H1 (cell line): ENCODE measurements at regions not wholly inside any gene's neighbourhood (a gene's known extent, or its start where the extent isn't known, plus 50 kb on each side); places are given as distances from the start of the nearest gene placed in this dataset.

ENCODE experiments used
- CTCF ChIA-PET: fragments of 300-600 bp; sonication (Branson Sonifier 250); formaldehyde crosslinking; loops from one replicate; lab custom pipeline; 2021; ENCODE audit not compliant: partially characterized antibody; lab: Charles Lee
- POLR2A ChIA-PET: fragments of 300-600 bp; sonication (Branson Sonifier 250); formaldehyde crosslinking; loops from one replicate; lab custom pipeline; 2021; ENCODE audit warnings: inconsistent platforms; ENCODE audit not compliant: partially characterized antibody; lab: Charles Lee
- DNase-seq, 2 experiments: peaks; one replicate each; pipeline versions ENCODE4 v3.0.0 to v3.0.0-alpha.2; 2010 to 2022; ENCODE audit warnings: low spot score in 2 of 2, low read depth in 1 of 2, mixed read lengths in 1 of 2
- FAIRE-seq: peaks from 2 replicates; lab custom pipeline; 2011; peaks lifted over from hg19 to GRCh38; lab: Jason Lieb, UNC
- H2AFZ ChIP-seq: 2 replicates; pipeline ENCODE4 v1.8.1; 2012; ENCODE audit warnings: low read length, inconsistent platforms
- H2AK5ac ChIP-seq: 2 replicates; pipeline ENCODE4 v1.6.1; 2013; ENCODE audit warnings: low read depth, low read length
- H2BK120ac ChIP-seq: replicated peaks from 2 replicates; pipeline ENCODE3; 2013; ENCODE audit warnings: low read depth, low read length, inconsistent platforms
- H2BK12ac ChIP-seq: 2 replicates; pipeline ENCODE4 v1.6.1; 2013; ENCODE audit warnings: low read depth, low read length
- H2BK15ac ChIP-seq: 2 replicates; pipeline ENCODE4 v1.6.1; 2013; ENCODE audit warnings: low read length
- H2BK20ac ChIP-seq: 2 replicates; pipeline ENCODE4 v1.6.1; 2013; ENCODE audit warnings: low read length
- H2BK5ac ChIP-seq: 2 replicates; pipeline ENCODE4 v1.6.1; 2013; ENCODE audit warnings: low read depth, low read length
- H3K14ac ChIP-seq: 2 replicates; pipeline ENCODE4 v1.6.1; 2013; ENCODE audit warnings: inconsistent platforms; ENCODE audit not compliant: insufficient read length
- H3K18ac ChIP-seq: 2 replicates; pipeline ENCODE4 v1.6.1; 2013; ENCODE audit warnings: low read length; ENCODE audit errors: extremely low read depth
- H3K23ac ChIP-seq: 2 replicates; pipeline ENCODE4 v1.6.1; 2013; ENCODE audit warnings: inconsistent platforms; ENCODE audit not compliant: insufficient read length
- H3K23me2 ChIP-seq: 2 replicates; pipeline ENCODE4 v1.6.1; 2013; ENCODE audit warnings: low read depth, low read length
- H3K27ac ChIP-seq: 2 replicates; pipeline ENCODE4 v1.6.1; 2011; ENCODE audit warnings: low read depth, low read length, inconsistent platforms
- H3K27me3 ChIP-seq, 4 experiments: replicated peaks in 1 of 4; 1 replicate in 1 of 4; 2 replicates in 3 of 4; pipeline versions ENCODE4 v1.6.1 to v1.8.1; 2011 to 2013; ENCODE audit warnings: low read length in 3 of 4, mild to moderate bottlenecking in 3 of 4, inconsistent platforms in 2 of 4, mixed read lengths in 2 of 4, moderate library complexity in 1 of 4; ENCODE audit not compliant: control insufficient read depth in 3 of 4, insufficient read depth in 3 of 4; ENCODE audit errors: extremely low read depth in 1 of 4
- H3K36me3 ChIP-seq, 4 experiments: 2 replicates each; pipeline versions ENCODE4 v1.6.1 to v1.8.1; 2011 to 2013; ENCODE audit warnings: mild to moderate bottlenecking in 4 of 4, low read length in 3 of 4, moderate library complexity in 2 of 4, control low read depth in 1 of 4, inconsistent platforms in 1 of 4; ENCODE audit not compliant: insufficient read depth in 4 of 4, control insufficient read depth in 2 of 4
- H3K4ac ChIP-seq: replicated peaks from 2 replicates; pipeline ENCODE3; 2013; ENCODE audit warnings: low read length, low read depth, mixed read lengths, inconsistent platforms; ENCODE audit not compliant: insufficient read length
- H3K4me1 ChIP-seq, 4 experiments: replicated peaks in 1 of 4; 1 replicate in 1 of 4; 2 replicates in 3 of 4; pipeline versions ENCODE4 v1.6.1 to v1.8.1; 2011 to 2013; ENCODE audit warnings: low read length in 3 of 4, inconsistent platforms in 2 of 4, mixed read lengths in 1 of 4; ENCODE audit not compliant: insufficient read depth in 4 of 4, control insufficient read depth in 3 of 4
- H3K4me2 ChIP-seq, 2 experiments: 2 replicates each; pipeline versions ENCODE4 v1.6.1 to v1.8.1; 2011 to 2013; ENCODE audit warnings: low read depth in 2 of 2, low read length in 2 of 2, control low read depth in 1 of 2, inconsistent platforms in 1 of 2, mild to moderate bottlenecking in 1 of 2; ENCODE audit not compliant: insufficient read depth in 1 of 2
- H3K4me3 ChIP-seq, 4 experiments: fragments of 200-600, 300-600 bp in 1 of 4; sonication (generic), shearing (Covaris generic), sonication (Bioruptor Twin) in 1 of 4; 2 replicates each; pipeline versions ENCODE4 v1.5.1 to v1.8.1; 2011 to 2016; ENCODE audit warnings: low read length in 4 of 4, low read depth in 3 of 4, control low read depth in 2 of 4, inconsistent platforms in 2 of 4, mild to moderate bottlenecking in 2 of 4, mixed read lengths in 1 of 4, moderate library complexity in 1 of 4; ENCODE audit not compliant: insufficient read depth in 2 of 4; ENCODE audit errors: extremely low read depth in 1 of 4
- H3K56ac ChIP-seq: replicated peaks from 2 replicates; pipeline ENCODE3; 2013; ENCODE audit warnings: low read depth, mild to moderate bottlenecking, mixed read lengths, low read length, inconsistent platforms; ENCODE audit not compliant: insufficient read length
- H3K79me1 ChIP-seq: 2 replicates; pipeline ENCODE4 v1.6.1; 2013; ENCODE audit warnings: low read depth, low read length, control low read depth
- H3K79me2 ChIP-seq, 2 experiments: 2 replicates each; pipeline versions ENCODE4 v1.6.1 to v1.8.1; 2012 to 2013; ENCODE audit warnings: low read length in 2 of 2, mild to moderate bottlenecking in 2 of 2, inconsistent platforms in 1 of 2; ENCODE audit not compliant: insufficient read depth in 2 of 2, control insufficient read depth in 1 of 2
- H3K9ac ChIP-seq, 4 experiments: replicated peaks in 1 of 4; 1 replicate in 1 of 4; 2 replicates in 3 of 4; pipeline versions ENCODE4 v1.6.1 to v1.8.1; 2011 to 2013; ENCODE audit warnings: low read depth in 3 of 4, low read length in 3 of 4, control low read depth in 2 of 4, mild to moderate bottlenecking in 2 of 4, moderate library complexity in 2 of 4, inconsistent platforms in 1 of 4; ENCODE audit errors: extremely low read depth in 1 of 4
- H3K9me3 ChIP-seq, 2 experiments: 2 replicates each; pipeline versions ENCODE4 v1.6.1 to v1.8.1; 2012 to 2013; ENCODE audit warnings: mild to moderate bottlenecking in 2 of 2, moderate library complexity in 2 of 2, control low read depth in 1 of 2, inconsistent platforms in 1 of 2, low read depth in 1 of 2, low read length in 1 of 2, mixed read lengths in 1 of 2; ENCODE audit not compliant: insufficient read depth in 2 of 2
- H4K20me1 ChIP-seq, 2 experiments: replicated peaks in 1 of 2; 2 replicates each; pipeline versions ENCODE3 to v1.8.1; 2011 to 2013; ENCODE audit warnings: inconsistent platforms in 2 of 2, low read length in 2 of 2, mild to moderate bottlenecking in 1 of 2; ENCODE audit not compliant: insufficient read depth in 2 of 2, control insufficient read depth in 1 of 2
- H4K5ac ChIP-seq: 2 replicates; pipeline ENCODE4 v1.6.1; 2013; ENCODE audit warnings: low read length, low read depth, mixed read lengths, inconsistent platforms; ENCODE audit not compliant: insufficient read length
- H4K8ac ChIP-seq: 2 replicates; pipeline ENCODE4 v1.8.0; 2013; ENCODE audit warnings: mild to moderate bottlenecking, moderate library complexity, low read length, inconsistent platforms; ENCODE audit not compliant: insufficient read depth; ENCODE audit errors: extremely low read depth
- H4K91ac ChIP-seq: replicated peaks from 2 replicates; pipeline ENCODE3; 2013; ENCODE audit warnings: low read length, mixed read lengths, inconsistent platforms; ENCODE audit not compliant: insufficient read length
- ASH2L ChIP-seq: fragments of 200-600, 300-600 bp; sonication (generic); IDR thresholded peaks from one replicate; pipeline ENCODE4 v1.7.1; 2017; ENCODE audit warnings: low read length
- CREB1 ChIP-seq: IDR thresholded peaks from 2 replicates; pipeline ENCODE4 v1.6.1; 2012; ENCODE audit warnings: inconsistent platforms
- POLR2AphosphoS5 ChIP-seq: IDR thresholded peaks from 2 replicates; pipeline ENCODE4 v1.6.1; 2011; ENCODE audit warnings: low read depth, low read length
- WGBS, 2 experiments: shearing (Covaris generic) in 1 of 2; methylation state at CpG; one replicate each; pipeline versions ENCODE4 v1.1.6 to v1.1.7; 2013 to 2015; ENCODE audit warnings: low lambda C conversion rate in 2 of 2, mixed read lengths in 2 of 2, inconsistent platforms in 1 of 2, low coverage in 1 of 2, missing lambda C conversion rate in 1 of 2; ENCODE audit not compliant: insufficient replicate concordance in 2 of 2, insufficient coverage in 1 of 2, insufficient read length in 1 of 2; ENCODE audit errors: extremely low coverage in 1 of 2, missing lambda C conversion rate in 1 of 2; 5-methylcytosine and 5-hydroxymethylcytosine counted together

GRCh38 chr1:221575605-221576004 is 166.3 kb downstream of the DUSP10 start:
- no peak overlapping the region for H2BK5ac ChIP-seq
- H3K9me3 ChIP-seq = peaks cover 0 to 3% of the 10 kb centered on the region in 2 experiments; a peak in 1 of 4 replicates
- H3K9ac ChIP-seq = no peak overlapping the region
- H3K4ac ChIP-seq = no peak overlapping the region
- H2BK15ac ChIP-seq = no peak overlapping the region
- no peak overlapping the region for H4K91ac ChIP-seq
- no peaks in the 10 kb centered on the region for H3K79me2 ChIP-seq
- H3K18ac ChIP-seq = no peak overlapping the region
- H2BK20ac ChIP-seq = no peak overlapping the region
- DNase-seq (no peak), FAIRE-seq (no peak)
- no peaks in the 10 kb centered on the region for H4K20me1 ChIP-seq
- no peak overlapping the region for H3K56ac ChIP-seq
- no peaks in the 10 kb centered on the region for H3K79me1 ChIP-seq
- no peak overlapping the region for H3K4me3 ChIP-seq
- no peak overlapping the region for H2AK5ac ChIP-seq
- no peak overlapping the region for H2BK12ac ChIP-seq
- no peaks in the 10 kb centered on the region for H3K36me3 ChIP-seq
- H3K4me2 ChIP-seq = no peak overlapping the region
- no peak overlapping the region for H3K23ac ChIP-seq
- no peaks in the 10 kb centered on the region for H3K4me1 ChIP-seq
- no peak overlapping the region for H3K27ac ChIP-seq
- ChIA-PET POLR2A (no interaction called here), CTCF (interaction anchor here (1.1 to 2.3 kb wide), 4 partner anchors 16 to 168 kb away, joined by 3 to 7 read pairs (median 3); no protein-coding TSS in a partner anchor)
- no peaks in the 10 kb centered on the region for H3K27me3 ChIP-seq
- H2AFZ ChIP-seq = no peak overlapping the region
- no peak overlapping the region for H3K14ac ChIP-seq
- no peak for TF ChIP-seq CREB1
- no peak for TF ChIP-seq ASH2L
- TF ChIP-seq POLR2AphosphoS5 = no peak
- H4K8ac ChIP-seq = no peak overlapping the region
- 82% methylated on average over 7 of the region's 7 CpGs; no CpG with 5 or more reads in 1 of the 2 experiments for WGBS, 2 experiments
- no peak overlapping the region for H2BK120ac ChIP-seq
- no peak overlapping the region for H4K5ac ChIP-seq
- H3K23me2 ChIP-seq = no peaks in the 10 kb centered on the region
